ENCODE measurements at regions not wholly inside any gene's neighbourhood (a gene's known extent, or its start where the extent isn't known, plus 50 kb on each side); places are given as distances from the start of the nearest gene placed in this dataset.

DNA sequence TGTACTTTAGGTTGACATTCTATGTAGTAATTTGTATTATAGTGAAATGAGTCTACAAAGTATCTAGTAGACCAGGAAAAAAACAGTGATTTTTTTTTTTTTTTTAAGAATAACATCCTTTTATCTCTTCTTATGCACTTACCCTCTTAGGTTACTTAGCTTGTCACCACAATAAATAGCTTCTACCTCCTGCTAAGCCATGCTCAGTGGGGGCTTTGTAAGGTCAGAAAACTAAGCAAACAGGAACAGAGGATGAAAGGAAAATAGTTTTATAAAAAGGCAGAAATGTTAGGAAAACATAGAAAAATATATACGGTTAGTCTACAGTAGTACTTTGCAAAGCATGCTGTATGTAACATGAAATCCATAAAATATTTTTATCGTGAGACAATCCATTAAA is 385.3 kb upstream of the ATXN7L3B start:
- H3K27me3 ChIP-seq (ENCODE audit: insufficient read depth, low read length), result no peaks in the 10 kb centered on the region
- no peak overlapping the region for H3K4me3 ChIP-seq (ENCODE audit: low read depth, low read length, poor library complexity, severe bottlenecking)
- no peaks in the 10 kb centered on the region for H3F3A ChIP-seq (ENCODE audit: insufficient read depth, low read length)
- no peaks in the 10 kb centered on the region for H3K4me1 ChIP-seq (ENCODE audit: insufficient read depth, low read length, severe bottlenecking)
- H3K9ac ChIP-seq (ENCODE audit: low read length), result no peak overlapping the region
- no peak overlapping the region for H3K4me2 ChIP-seq (ENCODE audit: low read length)
- no peaks in the 10 kb centered on the region for H4K20me1 ChIP-seq (ENCODE audit: insufficient read depth, low read length)
- no peaks in the 10 kb centered on the region for H3K79me2 ChIP-seq (ENCODE audit: insufficient read depth, low read length)
- H3K9me2 ChIP-seq (ENCODE audit: low read depth, low read length), result no peaks in the 10 kb centered on the region
- H2AFZ ChIP-seq (ENCODE audit: low read length), result no peak overlapping the region
- H3K9me3 ChIP-seq (ENCODE audit: low read length), result no peaks in the 10 kb centered on the region
- H3K27ac ChIP-seq (ENCODE audit: low read depth, low read length, poor library complexity, severe bottlenecking), result no peak overlapping the region
- TF ChIP-seq EZH2 (IDR thresholded peaks at IDR 0.05; ENCODE audit: borderline replicate concordance, low read length), result no peak
- TF ChIP-seq, protein P1, sequence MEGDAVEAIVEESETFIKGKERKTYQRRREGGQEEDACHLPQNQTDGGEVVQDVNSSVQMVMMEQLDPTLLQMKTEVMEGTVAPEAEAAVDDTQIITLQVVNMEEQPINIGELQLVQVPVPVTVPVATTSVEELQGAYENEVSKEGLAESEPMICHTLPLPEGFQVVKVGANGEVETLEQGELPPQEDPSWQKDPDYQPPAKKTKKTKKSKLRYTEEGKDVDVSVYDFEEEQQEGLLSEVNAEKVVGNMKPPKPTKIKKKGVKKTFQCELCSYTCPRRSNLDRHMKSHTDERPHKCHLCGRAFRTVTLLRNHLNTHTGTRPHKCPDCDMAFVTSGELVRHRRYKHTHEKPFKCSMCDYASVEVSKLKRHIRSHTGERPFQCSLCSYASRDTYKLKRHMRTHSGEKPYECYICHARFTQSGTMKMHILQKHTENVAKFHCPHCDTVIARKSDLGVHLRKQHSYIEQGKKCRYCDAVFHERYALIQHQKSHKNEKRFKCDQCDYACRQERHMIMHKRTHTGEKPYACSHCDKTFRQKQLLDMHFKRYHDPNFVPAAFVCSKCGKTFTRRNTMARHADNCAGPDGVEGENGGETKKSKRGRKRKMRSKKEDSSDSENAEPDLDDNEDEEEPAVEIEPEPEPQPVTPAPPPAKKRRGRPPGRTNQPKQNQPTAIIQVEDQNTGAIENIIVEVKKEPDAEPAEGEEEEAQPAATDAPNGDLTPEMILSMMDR (IDR thresholded peaks at IDR 0.05; ENCODE audit: low read length), result no peak
- H3K36me3 ChIP-seq (ENCODE audit: insufficient read depth, low read length), result no peaks in the 10 kb centered on the region

DNA sequence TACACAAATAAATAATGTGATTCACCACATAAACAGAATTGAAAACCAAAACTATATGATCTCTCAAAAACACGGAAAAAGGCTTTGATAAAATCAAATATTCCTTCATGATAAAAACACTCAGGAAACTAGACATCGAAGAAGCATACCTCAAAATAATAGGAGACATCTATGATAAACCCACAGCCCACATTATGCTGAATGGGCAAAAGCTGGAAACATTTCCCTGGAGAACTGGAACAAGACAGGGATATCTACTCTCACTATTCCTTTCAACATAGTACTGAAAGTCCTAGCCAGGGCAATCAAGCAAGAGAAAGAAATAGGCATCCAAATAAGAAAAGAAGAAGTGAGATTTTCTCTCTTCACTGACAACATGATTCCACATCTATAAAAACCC is 371.5 kb upstream of the ATXN7L3B start:
- no peaks in the 10 kb centered on the region for H4K20me1 ChIP-seq (ENCODE audit: insufficient read depth, low read length)
- H3K27me3 ChIP-seq (ENCODE audit: insufficient read depth, low read length), result no peaks in the 10 kb centered on the region
- TF ChIP-seq, protein P1 (IDR thresholded peaks at IDR 0.05; ENCODE audit: low read length), result no peak
- TF ChIP-seq EZH2 (IDR thresholded peaks at IDR 0.05; ENCODE audit: borderline replicate concordance, low read length), result no peak
- H3K79me2 ChIP-seq (ENCODE audit: insufficient read depth, low read length), result no peaks in the 10 kb centered on the region
- H3K27ac ChIP-seq (ENCODE audit: low read depth, low read length, poor library complexity, severe bottlenecking), result no peak overlapping the region
- H3K9me2 ChIP-seq (ENCODE audit: low read depth, low read length), result no peaks in the 10 kb centered on the region
- H3K4me3 ChIP-seq (ENCODE audit: low read depth, low read length, poor library complexity, severe bottlenecking), result no peak overlapping the region
- no peak overlapping the region for H3K9ac ChIP-seq (ENCODE audit: low read length)
- H3K4me2 ChIP-seq (ENCODE audit: low read length), result no peak overlapping the region
- no peaks in the 10 kb centered on the region for H3F3A ChIP-seq (ENCODE audit: insufficient read depth, low read length)
- no peaks in the 10 kb centered on the region for H3K36me3 ChIP-seq (ENCODE audit: insufficient read depth, low read length)
- H3K4me1 ChIP-seq (ENCODE audit: insufficient read depth, low read length, severe bottlenecking), result no peaks in the 10 kb centered on the region
- no peak overlapping the region for H2AFZ ChIP-seq (ENCODE audit: low read length)
- H3K9me3 ChIP-seq (ENCODE audit: low read length), result no peaks in the 10 kb centered on the region

DNA sequence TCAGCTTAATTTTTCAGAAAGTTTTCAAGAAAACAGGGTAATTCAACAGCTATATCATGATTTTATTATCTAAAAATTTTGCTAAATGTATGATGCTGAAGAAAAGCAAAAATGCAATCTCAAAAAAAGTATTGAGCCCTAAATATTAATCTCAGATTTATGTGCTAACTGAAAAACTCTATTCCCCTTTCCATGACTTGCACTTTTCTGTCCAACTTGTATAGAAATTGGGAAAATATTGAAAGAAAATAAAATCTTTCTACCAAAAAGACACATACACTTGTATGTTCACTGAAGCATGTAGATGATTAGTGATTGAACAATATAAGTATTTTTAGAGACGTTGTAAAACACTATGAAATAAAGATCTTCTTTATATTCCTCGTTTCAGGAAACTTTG is 368.0 kb upstream of the ATXN7L3B start:
- Histone ChIP-seq H2AFZ (ENCODE audit: low read length) (no peak overlapping the region), H3K9me3 (ENCODE audit: low read length) (no peaks in the 10 kb centered on the region), H3K4me1 (ENCODE audit: insufficient read depth, low read length, severe bottlenecking) (no peaks in the 10 kb centered on the region), H3K79me2 (ENCODE audit: insufficient read depth, low read length) (no peaks in the 10 kb centered on the region), H3K9me2 (ENCODE audit: low read depth, low read length) (no peaks in the 10 kb centered on the region), H3K27ac (ENCODE audit: low read depth, low read length, poor library complexity, severe bottlenecking) (no peak overlapping the region), H3F3A (ENCODE audit: insufficient read depth, low read length) (no peaks in the 10 kb centered on the region), H3K36me3 (ENCODE audit: insufficient read depth, low read length) (no peaks in the 10 kb centered on the region), H3K9ac (ENCODE audit: low read length) (no peak overlapping the region), H4K20me1 (ENCODE audit: insufficient read depth, low read length) (no peaks in the 10 kb centered on the region), H3K4me3 (ENCODE audit: low read depth, low read length, poor library complexity, severe bottlenecking) (no peak overlapping the region), H3K4me2 (ENCODE audit: low read length) (no peak overlapping the region), H3K27me3 (ENCODE audit: insufficient read depth, low read length) (no peaks in the 10 kb centered on the region)
- TF ChIP-seq, protein P1 (IDR thresholded peaks at IDR 0.05; ENCODE audit: low read length), result no peak
- no peak for TF ChIP-seq EZH2 (IDR thresholded peaks at IDR 0.05; ENCODE audit: borderline replicate concordance, low read length)

Measured in OCI-LY1 (cell line).